Central memory CD4-positive, alpha-beta T cell (primary cell): ENCODE measurements at regions not wholly inside any gene's neighbourhood (a gene's known extent, or its start where the extent isn't known, plus 50 kb on each side); places are given as distances from the start of the nearest gene placed in this dataset.
"Not testable (repeated sequence)": the region's sequence is repeated elsewhere in the genome, so short reads cannot be mapped to it uniquely, and the experiment has no call there.

Experiments
- DNase-seq: peaks from one replicate; pipeline ENCODE4 v3.0.0; 2022

DNA sequence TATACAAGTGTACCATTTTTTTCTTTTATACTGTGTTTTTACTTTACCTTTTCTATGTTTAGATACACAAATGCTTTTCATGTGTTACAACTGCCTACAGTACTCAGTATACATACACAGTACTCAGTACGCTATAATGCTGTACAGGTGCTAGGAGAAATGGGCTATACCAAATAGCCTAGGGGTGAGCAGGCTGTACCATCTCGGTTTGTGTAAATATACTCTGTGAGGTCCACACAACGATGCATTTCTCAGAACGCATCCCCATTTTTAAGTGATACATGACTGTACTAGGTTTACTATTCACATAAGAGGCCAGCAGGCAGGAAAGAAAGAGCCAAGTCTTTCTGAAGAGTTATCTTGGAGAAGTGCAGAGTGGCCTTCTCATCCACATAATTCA lies 426.4 kb upstream of the MTPN start:
- DNase-seq, result no peak

- DNase-seq, result no peak
These were observed 423.7 kb upstream of the MTPN start for GRCh38 chr7:136400877-136401276.

- DNase-seq, result no peak
These were observed 422.2 kb upstream of the MTPN start for GRCh38 chr7:136399385-136399784.

GRCh38 chr7:136392856-136393255 lies 415.7 kb upstream of the MTPN start:
- no peak for DNase-seq

DNA sequence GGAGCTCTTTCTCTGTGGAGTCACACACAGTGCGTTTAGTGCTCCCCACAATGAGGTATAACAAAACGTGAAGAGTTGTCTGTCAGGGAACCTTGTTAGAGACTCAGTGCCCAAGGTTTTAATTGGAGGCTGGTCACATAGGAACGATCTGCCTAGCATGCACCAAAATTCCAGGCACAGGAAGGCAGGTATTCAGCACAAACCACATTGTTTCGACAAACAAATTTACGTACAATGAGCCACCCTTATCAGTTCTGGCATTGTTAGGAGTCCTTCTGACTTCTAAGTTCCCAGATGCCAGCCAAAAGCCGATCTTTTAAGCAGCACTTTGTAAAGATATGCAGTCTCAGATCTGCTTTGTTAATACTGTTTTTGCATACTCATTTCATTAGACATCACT lies 414.2 kb upstream of the MTPN start:
- DNase-seq, result no peak

DNA sequence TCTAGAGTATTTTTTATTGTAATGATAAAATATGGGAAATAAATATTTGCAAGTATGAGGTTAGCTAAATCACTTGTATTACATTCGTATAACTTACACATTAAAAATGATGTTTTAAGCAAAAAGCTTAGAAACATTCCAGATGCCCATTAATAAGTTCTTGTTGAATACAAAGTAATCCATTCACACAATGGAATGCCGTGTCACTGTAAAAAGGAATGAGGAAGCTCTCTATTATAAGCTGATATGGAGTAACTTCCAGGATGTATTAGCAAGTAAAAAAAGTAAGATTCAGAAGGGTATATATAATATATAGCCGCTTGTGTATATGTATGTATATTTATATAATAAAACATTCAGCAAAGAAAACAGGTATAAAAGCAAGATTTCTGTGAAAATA lies 412.8 kb upstream of the MTPN start:
- no peak for DNase-seq

DNA sequence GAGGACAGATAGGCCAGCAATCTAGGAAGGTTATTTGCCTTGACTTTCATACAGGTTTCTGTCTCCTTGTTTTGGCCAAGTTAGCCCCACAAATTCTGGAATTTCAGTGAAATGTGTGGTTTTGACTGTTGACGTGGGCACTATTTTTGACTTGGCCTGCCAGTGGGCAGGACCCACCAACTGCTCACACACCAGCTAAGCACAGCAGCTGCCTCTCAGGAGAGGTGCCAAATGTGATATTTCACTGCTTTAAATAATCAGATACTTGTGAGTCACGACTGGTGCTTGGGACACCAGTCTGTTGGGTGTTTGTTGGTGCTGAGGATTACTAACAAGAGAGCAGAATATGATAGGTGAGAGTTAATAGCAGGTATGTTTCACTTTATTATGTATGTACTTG lies 409.7 kb upstream of the MTPN start:
- no peak for DNase-seq

- DNase-seq, result not testable (repeated sequence)
These were observed 394.2 kb upstream of the MTPN start for GRCh38 chr7:136371409-136371808.

DNA sequence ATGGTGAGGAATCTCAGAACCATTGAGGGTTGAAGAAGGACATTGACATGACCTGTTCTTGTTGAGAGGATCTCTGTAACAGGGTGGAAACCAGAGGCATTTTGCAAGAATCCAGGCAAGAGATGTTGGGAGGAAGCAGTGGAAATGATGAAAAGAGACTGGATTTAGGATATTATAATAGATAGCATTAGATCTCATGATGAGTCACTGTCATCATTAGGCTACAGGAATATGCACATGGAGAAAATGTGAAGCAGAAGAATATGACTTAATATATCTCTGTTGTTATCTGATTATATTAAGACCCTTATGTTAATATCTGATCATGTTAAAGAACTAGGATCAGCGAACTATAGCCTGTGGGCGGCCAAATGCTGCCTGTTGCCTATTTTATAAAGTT lies 393.0 kb upstream of the MTPN start:
- DNase-seq, result no peak

GRCh38 chr7:136369225-136369624 lies 392.1 kb upstream of the MTPN start:
- no peak for DNase-seq

GRCh38 chr7:136359333-136359903 lies 382.3 kb upstream of the MTPN start:
- no peak for DNase-seq

DNA sequence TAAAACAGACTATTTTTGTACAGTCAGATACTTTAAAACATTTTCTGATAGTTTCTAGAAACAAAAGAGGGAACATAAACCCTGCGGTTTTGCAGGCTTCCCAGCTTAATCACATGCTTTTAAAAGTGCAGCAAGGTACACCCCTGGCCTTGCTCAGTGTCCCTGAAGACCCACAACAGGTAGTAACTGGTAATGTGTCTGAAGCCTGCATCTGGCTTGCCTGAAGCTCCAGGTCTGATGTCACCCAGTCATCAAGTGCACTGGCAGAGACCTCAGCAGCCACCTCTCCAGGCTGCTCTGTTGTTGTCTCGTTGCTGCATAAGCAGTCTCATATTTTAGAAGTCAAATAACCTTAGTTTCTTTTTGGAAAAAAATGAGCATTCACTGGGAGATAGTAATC lies 376.1 kb upstream of the MTPN start:
- no peak for DNase-seq

- no peak for DNase-seq
These were observed 371.5 kb upstream of the MTPN start for GRCh38 chr7:136348542-136349192.

DNA sequence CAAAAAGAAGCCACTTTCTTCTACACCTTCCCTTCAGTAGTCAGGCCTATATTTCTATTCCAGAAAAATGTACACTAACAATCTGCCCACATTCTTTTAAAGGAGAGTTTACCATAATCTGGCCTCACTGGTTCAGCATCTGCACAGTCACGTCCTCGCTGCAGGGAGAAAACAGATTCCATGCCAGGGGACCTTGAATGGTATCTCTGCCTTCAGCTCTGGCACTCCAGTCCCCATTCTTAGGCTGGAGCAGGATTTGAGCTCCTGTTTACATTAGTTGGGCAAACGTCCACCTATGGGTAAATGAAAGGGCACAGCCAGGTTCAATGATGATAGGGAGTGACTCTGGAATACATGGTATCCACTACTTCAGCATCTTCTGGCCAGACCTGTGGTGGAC lies 371.0 kb upstream of the MTPN start:
- no peak for DNase-seq

- no peak for DNase-seq
These were observed 370.3 kb upstream of the MTPN start for GRCh38 chr7:136347488-136347887.

DNA sequence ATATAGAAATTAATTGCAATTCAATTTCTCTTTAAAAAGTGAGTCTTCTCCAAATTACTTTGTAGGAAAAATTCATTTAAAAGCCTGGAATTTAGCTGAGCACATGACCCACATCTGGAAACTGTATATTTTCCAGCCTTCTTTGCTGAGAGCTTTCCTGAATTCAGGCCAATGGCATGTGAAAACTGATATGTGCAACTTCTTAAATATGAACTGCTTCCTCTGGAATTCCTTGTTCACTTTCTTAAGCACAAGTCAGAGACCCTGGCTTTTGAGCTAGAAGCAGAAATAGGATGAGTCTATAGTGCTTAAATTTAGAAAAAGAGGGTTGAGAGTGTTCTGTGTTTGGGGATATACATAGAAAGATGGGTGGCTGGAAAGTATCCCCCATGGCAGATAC lies 365.1 kb upstream of the MTPN start:
- DNase-seq, result no peak

GRCh38 chr7:136339464-136339863 lies 362.3 kb upstream of the MTPN start:
- no peak for DNase-seq

DNA sequence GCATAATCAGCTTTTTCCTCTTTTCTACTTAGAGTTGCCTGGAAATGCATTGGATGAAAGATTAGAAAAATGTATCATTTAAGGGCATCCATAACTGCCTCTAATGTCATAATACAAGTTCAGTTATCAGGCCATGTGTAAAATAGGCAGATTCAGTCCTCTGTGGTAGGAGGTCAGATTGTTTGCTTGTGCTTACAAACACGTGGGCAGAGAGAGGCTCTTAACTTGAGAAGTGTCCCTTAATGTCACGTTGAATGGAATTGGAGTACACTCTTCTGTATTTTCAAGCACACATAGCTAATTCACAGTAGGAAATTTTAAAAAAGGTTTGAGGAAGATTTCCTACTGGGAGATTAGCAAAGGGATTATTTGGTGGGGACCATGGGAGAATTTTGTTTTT lies 359.8 kb upstream of the MTPN start:
- DNase-seq, result no peak

- no peak for DNase-seq
These were observed 356.5 kb upstream of the MTPN start for GRCh38 chr7:136333636-136334035.

- no peak for DNase-seq
These were observed 349.0 kb upstream of the MTPN start for GRCh38 chr7:136326045-136326609.

DNA sequence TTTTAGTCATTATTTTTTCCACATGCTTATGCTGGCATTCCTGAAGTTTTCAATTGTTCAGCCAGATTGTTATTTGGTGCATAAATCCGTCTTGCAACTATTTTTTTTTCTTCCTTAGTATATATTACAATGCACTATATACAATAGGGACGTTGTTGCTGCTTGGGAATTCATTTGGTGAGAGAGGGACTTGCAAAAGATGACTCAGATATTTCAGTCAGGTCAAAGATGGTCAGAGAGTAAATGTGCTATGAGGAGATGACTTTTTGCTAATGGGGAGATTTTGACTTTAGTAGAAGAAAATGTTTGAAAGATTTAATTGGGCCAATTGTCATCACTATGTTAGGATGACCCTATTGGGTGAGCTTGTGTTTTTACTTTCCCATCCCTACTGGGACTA lies 348.4 kb upstream of the MTPN start:
- no peak for DNase-seq

GRCh38 chr7:136325027-136325426 lies 347.9 kb upstream of the MTPN start:
- no peak for DNase-seq

GRCh38 chr7:136324073-136324704 lies 347.0 kb upstream of the MTPN start:
- no peak for DNase-seq

- no peak for DNase-seq
These were observed 335.4 kb upstream of the MTPN start for GRCh38 chr7:136312592-136312991.
